AG04449 (cell line): ENCODE measurements at regions not wholly inside any gene's neighbourhood (a gene's known extent, or its start where the extent isn't known, plus 50 kb on each side); places are given as distances from the start of the nearest gene placed in this dataset.

ENCODE experiments used
- CTCF ChIA-PET: fragments of 350-600 bp; formaldehyde crosslinking; extraction: SDS; loops from one replicate; lab custom pipeline; 2021; ENCODE audit warnings: antibody characterized with exemption; lab: Yijun Ruan, JAX
- POLR2A ChIA-PET: fragments of 400-600, 350-600 bp; formaldehyde crosslinking; extraction: SDS; loops from one replicate; lab custom pipeline; 2020; ENCODE audit warnings: antibody characterized with exemption, inconsistent platforms; lab: Yijun Ruan, JAX
- DNase-seq: peaks from one replicate; pipeline ENCODE4 v3.0.0-alpha.2; 2010; ENCODE audit warnings: low read depth, low spot score
- H3K4me3 ChIP-seq: 2 replicates; pipeline ENCODE4 v1.5.1; 2011; ENCODE audit warnings: low read depth, mild to moderate bottlenecking, control low read depth, low read length
- CTCF ChIP-seq: IDR thresholded peaks from one replicate; pipeline ENCODE4 v1.5.1; 2011; ENCODE audit warnings: mild to moderate bottlenecking, moderate library complexity, low read length, control low read depth, inconsistent platforms; ENCODE audit not compliant: insufficient read depth; ENCODE audit errors: missing control alignments

- TF ChIP-seq CTCF = no peak
- no peak for DNase-seq
- POLR2A ChIA-PET = no interaction called here
- H3K4me3 ChIP-seq = no peak overlapping the region
- CTCF ChIA-PET = interaction anchor here (0.7 to 1.2 kb wide), 2 partner anchors 8 to 229 kb away, joined by 3 read pairs; no protein-coding TSS in a partner anchor
Observed at GRCh38 chr15:70348226-70348543, 250.5 kb upstream of the TLE3 start.

- ChIA-PET POLR2A (no interaction called here), CTCF (interaction anchor here (0.7 to 1.2 kb wide), 2 partner anchors 8 to 229 kb away, joined by 3 read pairs; no protein-coding TSS in a partner anchor)
- no peak for TF ChIP-seq CTCF
- H3K4me3 ChIP-seq = no peak overlapping the region
- DNase-seq = no peak
Observed at GRCh38 chr15:70347321-70348225, 249.9 kb upstream of the TLE3 start.

GRCh38 chr15:70345251-70346019, 247.7 kb upstream of the TLE3 start:
- DNase-seq = no peak
- H3K4me3 ChIP-seq = no peak overlapping the region
- no peak for TF ChIP-seq CTCF
- POLR2A ChIA-PET = no interaction called here
- CTCF ChIA-PET = no interaction called here

- POLR2A ChIA-PET = no interaction called here
- no peak for DNase-seq
- H3K4me3 ChIP-seq = no peak overlapping the region
- CTCF ChIA-PET = no interaction called here
- TF ChIP-seq CTCF = no peak
Observed at GRCh38 chr15:70344666-70345065, 246.9 kb upstream of the TLE3 start.

GRCh38 chr15:70343961-70344621, 246.4 kb upstream of the TLE3 start:
- no peak overlapping the region for H3K4me3 ChIP-seq
- no peak for TF ChIP-seq CTCF
- DNase-seq = no peak
- CTCF ChIA-PET = interaction anchor here (1.0 kb wide), 1 partner anchor 19 kb away, joined by 3 read pairs; no protein-coding TSS in a partner anchor
- POLR2A ChIA-PET = no interaction called here
